SHP77 treated with DMSO at 0.1 percent for 48 hours (cell line): ENCODE measurements at regions not wholly inside any gene's neighbourhood (a gene's known extent, or its start where the extent isn't known, plus 50 kb on each side); places are given as distances from the start of the nearest gene placed in this dataset.
A peak's percentile ranks its signal among the peaks of the same experiment; 100 is the strongest.

Experiments
- DNase-seq: peaks from one replicate; lab custom pipeline; 2025; lab: John Stamatoyannopoulos, UW

DNA sequence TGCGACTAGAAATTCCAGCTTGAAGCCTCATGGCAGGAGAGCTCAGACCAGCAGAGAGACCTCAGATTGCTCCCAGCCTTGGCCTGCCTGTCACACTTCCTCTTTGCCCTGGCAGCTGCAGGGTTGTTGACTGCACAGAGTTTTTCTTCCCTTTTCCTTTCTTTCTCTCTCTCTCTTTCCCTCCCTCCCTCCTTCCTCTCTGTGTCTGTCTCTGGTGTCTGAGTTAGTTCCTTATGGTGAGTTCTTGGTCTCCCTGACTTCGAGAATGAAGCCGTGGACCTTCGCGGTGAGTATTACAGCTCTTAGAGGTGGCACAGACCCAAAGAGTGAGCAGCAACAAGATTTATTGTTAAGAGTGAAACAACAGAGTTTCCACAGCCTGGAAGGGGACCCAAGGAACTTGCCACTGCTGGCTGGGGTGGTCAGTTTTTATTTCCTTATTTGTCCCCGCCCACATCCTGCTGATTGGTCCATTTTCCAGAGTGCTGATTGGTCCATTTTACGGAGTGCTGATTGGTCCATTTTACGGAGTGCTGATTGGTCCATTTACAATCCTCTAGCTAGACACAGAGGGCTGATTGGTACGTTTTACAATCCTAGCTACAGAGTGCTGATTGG is 266.3 kb downstream of the RPS24 start:
- DNase-seq = no peak

DNA sequence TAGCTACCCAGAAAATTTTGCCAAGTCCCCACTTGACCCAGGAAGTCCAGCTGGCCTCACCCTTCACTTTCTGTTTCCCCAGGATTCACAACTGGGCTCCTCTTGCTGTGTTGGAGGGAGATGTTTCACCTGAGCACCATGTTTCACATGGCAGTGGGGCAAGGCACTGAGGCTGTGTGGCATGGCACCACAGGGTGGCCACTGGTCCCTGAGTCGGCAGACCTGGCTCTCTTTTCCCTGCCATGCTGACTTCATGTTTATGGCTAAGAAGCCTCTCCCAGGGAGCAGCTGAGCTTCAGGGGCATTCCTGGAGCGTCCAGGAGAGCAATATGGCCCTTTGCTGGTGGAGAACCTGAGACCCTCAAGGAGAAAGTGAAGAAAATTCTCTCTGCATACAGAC is 266.9 kb downstream of the RPS24 start:
- no peak for DNase-seq

DNA sequence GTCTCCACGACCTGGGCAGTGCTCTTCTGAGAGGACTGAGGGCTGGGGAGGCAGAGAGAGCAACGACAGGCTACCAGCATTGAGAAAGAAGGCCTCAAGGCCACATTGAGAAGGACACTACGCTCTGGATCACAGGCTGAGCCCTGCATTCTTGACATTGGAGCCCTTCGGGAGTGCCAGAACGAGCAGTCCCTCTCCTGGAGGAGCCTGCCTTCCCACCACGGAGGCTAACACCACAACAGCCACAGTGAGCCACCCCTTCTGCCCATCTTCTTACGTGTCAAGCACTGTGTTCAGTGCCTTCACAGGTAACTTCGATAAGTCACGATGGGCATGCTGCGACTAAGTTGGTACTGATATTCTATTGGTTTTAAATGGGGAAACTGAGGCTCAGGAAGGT is 267.8 kb downstream of the RPS24 start:
- DNase-seq = no peak

DNA sequence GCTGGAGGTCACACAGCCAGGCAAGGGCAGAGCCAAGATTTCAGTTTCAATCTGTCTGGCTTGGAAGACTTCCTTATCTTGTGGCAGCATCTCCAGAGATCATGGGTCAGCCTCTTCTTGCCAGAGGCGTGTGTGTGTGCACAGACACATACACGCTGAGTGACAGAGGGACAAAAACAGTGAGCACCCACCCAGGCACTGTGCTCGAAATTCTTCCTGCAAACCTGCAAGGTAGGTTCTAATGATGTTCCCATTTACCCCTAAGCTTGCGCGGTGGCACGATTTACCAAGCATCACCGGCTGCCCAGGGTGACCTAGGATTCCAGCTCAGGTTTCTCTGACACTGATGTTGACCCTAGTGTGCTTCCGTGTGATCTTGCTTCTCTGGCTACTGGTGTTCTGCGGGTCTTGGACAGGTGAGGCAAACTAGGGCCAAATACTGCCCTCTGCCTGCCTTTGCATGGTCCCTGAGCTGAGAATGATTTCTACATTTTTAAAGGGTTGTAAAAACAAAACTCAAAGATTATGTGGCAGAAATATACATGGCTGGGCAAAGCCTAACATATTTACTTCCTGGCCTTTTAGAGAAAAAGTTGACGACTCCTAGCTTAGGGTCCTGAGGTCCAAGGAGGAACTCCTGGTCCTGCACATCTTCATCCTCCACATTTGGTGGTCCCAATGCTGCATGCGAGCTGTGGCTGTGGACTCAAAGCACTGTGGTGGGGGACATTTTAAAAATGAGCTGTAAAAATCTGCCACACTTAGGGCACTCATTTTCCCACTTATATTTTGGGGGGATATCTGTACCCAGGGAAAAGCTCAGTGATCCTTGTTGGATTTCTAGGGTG is 268.5 kb downstream of the RPS24 start:
- DNase-seq = no peak

DNA sequence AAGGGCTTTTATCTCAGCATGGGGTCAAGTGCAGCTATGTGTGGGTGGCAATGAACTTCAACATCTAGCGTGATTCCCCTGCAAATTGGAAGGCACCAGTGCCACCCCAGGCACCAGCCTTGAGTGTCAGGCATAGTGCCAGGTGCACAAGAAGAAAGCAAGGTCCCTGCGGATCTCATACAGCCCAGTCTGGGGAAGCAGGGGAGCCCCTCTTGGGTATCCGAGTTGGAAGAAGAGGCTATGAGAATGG is 269.0 kb downstream of the RPS24 start:
- DNase-seq = no peak

DNA sequence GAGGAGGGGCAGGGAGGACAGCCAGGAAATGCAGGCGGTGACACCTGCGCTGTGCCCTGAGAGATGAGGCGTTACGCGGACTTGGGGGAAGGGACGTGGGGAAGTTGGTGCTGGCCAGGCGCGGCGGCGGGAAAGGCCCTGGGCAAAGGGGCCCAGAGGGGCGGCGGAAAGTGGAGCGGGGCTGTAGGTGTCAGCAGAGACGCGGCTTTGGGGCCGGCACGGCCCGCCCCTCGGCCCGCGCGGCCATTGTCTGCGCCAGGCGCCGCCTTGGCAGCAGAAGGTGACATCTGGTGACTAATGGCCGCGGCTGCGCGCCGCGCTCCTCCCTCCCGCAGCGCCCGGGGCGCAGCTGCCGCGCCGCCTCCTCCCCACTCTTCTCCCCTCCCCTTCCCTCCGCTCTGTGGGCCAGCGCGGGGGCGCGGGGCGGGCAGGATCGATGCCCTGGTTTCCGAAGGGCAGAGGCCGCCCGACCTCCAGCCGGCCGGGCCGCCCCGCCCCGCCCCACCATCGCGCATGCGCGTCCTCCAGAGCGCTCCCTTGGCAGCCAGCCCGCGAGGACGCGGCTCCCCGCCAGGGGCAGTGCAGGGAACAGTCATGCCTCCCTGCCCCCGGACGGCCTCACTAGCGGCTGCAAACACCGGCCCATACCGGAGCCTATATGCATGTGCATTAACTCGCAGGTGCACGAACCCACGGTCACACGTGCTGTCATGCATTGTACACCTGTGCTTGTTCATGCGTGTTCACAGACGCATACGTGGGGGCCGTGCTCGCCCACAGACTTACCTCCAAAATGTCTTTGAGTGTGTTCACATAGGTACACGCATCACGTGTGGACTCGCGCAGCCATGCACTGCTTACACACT is 269.6 kb downstream of the RPS24 start:
- peak; percentile 45 for DNase-seq

DNA sequence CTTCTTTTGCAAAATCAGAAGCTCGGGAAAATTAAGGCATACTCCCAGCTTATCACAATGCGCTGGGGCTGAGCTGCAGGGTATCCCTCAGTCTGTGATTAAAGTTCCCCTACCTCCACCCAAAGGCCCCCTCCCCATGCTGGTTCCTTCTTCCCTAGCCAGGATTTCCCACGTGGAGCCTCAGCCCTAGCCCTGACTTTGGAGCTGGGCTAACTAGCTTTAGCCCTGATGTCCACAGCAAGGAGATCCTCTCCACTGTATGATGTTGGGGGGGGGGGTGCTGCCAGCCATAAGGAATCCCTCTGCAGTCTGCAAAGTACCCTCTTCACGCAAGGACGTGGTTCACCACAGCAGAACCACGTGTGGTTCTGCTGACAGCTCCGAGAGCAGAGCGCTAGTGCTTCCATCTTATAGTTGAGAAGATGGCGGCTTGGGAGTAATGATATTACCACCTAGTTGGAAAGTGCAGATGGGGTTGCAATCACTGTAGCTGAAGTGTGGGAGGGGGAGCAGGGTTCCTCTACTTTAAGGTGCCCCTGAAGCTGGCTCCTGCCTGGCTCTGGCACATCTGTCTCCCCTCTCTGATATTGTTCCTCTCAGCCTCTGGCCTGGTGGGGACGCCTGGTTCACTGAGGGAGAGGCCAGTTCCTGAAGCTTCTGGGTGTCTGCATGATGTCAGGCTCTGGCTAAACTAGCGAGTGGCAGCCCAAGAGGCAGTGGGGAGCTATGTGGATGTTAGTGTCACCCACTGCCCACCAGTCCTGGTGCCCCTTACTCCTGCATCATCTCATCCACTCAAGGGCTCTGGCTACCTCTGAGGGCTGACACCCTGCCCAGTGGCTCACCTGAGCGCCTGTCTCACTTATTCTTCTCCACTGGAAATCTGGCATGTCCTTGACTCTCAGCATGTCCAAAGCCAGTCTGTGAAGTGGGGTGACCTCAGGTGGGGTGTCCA is 270.7 kb downstream of the RPS24 start:
- DNase-seq = no peak

DNA sequence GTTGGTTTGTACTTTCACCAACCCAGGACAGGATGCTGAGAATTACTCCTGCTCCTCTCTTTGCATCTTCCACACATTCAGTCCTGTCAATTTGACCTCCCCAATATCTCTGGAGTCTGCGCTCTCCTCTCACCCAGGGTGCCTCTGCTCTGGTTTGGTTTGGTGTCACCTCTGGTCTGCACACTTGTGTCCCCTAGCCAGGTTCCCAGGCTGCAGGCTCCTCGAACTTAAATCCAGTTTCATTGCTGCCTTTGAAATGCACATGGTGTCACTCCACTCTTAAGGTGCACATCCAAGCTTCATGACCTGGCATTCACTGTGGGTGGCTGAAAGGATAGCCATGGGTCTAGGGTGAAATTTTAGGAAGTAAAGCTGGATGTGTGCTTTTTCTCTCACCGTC is 271.6 kb downstream of the RPS24 start:
- DNase-seq = no peak

DNA sequence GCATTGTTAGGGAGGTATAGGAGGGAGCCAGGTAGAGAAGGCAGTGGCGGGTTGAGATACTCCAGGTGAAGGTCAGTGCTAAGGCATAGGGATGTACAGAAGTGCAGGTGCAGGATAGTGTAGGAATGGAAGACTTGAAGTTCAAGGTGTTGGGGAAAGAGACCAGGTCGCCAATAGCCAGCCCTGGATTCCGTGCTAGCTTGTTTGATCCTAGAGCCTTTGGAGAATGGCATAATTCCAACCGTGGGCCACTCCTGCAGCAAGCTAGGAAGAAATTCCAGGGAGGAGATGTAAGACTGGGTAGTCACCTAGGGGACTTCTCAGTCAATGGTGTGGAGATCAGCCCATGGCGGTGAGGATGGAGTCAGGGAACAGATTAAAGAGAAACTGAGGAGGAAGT is 272.7 kb downstream of the RPS24 start:
- DNase-seq = no peak

DNA sequence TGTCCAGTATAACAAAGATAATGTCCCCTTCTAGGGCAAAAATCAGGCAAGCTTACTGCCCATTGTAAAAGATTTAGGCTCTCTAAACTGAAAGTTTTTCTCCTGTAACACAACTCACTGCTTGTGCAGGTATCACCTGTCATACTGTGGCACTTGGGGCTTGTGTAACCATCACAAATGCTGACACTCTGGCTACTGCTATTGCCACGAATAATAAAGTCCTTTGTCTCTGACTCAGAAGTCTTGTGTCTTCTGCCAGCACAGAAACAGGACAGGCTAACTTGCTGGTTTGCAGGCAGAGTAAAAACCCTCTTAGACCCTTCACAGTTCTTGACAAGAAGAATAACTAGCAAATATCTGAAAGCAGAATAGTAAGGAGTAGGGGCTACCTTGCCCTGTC is 273.9 kb downstream of the RPS24 start:
- DNase-seq = no peak

DNA sequence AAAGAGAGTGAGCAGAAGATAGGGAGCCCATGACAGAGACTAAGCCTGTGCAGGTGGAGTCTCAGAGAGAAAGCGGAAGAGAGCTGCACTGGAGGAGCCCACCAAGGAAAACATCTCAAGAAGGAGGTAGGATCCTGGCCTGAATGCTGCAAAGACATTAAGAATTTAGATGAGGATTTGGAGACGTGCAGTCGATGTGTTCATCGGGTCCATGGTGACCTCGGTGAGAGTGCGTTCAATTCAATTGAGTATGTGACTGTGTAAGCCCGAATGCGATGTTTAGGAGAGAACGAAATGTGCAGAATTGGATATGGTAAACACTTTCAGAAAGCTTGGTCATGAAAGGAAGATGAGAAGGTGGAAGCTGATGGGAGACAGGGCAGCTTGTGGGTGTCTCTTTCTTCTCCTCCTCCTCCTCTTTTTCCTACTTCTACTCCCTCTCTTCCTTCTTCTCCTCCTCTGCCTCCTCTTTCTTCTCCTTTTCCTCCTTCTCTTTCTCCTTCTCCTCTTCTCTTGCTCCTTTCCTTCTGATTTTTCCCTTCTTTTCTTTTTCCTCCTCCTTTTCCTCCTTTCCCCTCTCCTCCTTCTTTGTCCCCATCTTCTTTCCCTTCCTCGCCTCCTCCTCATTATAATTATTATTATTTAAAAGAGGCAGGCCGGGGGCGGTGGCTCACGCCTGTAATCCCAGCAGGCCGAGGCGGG is 276.0 kb downstream of the RPS24 start:
- DNase-seq = no peak

DNA sequence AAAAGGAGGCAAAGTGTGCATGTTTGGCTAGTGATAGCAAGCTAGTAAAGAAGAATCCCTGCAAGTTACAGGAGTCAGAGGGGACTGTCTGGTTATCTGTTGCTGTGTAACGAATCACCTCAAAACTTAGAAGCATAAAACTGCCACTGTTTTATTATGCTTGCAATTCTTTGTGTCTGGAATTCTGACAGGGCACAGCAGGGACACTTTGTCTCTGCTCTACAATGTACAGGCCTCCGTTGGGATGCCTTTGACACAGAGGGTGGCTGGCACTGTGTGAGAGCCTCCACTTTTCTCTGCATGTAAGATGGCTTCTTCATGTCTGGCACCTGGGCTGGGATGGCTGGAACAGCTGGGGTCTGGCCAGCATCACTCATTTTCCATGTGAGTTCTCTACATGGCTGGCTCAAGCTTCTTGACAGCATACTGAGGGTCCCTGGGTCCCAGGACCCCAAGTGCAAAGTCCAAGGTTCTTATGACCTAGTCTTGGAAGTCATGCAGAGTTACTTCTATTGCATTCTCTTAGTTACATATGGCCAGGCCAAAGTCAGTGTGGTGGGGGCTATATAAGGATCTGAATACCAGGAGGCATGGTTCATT is 276.9 kb downstream of the RPS24 start:
- DNase-seq = no peak

DNA sequence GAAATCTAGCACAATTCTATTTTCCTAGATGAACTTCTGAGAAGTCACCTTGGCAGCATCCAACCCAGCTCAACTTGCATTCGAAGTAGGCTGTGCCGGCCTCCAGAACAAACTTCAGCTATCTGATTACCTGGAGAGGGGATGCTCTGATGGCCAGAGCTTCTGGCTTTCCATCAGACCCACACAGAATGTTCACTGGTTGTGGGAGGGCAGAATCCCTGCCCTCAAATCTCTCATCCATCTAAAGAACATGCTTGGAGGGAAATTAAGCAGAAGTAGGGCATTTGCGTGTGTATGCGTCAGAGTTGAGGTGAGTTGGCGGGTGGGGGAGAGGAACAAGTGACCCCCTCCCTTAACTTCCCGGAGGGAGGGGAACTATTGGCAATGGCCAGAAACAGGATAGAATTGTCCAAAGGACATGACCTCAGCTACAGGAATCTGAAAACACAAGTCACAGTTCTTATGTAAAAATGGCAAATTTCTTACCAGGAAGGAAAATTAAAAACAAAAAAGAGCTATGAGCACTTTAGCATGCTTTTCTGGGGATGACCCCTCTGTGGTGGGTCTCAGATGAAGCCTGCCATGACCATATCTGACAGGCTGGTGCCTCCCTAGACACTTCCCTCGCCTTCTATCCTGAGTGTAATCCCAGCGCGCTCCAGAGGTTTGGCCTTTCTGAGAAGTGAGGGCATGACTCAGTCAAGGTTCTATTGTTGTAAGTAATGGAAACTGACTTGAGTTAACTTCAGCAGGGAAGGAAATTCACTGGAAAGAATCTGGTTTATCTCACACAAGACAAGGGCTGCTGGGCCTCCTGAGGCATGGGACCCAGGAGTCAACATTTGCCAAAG is 278.8 kb downstream of the RPS24 start:
- DNase-seq = no peak

DNA sequence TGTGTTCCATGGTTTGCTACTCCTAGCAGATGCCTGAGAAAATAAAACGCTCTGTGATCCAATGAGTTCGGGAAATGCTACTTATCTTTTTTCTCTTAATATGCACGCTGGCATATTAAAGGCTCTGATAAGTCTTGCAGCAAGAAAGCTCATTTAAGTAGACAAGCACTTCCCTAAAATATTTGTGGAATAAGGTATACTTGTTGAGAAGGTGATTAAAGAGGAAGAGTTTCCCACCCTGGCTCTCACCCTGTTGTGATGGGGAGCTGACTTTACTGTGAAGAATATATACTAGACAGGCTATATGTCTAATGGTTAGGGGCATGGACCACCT is 279.4 kb downstream of the RPS24 start:
- no peak for DNase-seq

DNA sequence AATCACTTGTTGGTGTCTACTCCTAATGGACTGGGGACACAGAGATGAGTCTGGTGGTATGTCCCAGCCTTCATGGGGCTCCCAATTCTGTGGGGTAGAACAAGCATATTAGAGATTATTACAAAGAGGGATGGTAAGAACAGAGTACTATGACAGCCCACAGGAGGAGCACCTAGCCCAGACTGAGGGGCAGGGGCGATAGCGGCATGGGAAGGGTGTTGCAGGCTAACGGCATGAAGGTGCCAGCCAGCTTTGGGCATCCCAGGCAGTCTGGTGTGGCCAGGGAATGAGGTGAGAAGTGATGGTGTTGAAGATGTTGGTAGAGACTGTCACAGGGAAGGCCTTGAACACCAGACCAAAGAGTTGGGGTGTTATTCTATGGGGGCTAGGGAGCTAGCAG is 280.0 kb downstream of the RPS24 start:
- no peak for DNase-seq

DNA sequence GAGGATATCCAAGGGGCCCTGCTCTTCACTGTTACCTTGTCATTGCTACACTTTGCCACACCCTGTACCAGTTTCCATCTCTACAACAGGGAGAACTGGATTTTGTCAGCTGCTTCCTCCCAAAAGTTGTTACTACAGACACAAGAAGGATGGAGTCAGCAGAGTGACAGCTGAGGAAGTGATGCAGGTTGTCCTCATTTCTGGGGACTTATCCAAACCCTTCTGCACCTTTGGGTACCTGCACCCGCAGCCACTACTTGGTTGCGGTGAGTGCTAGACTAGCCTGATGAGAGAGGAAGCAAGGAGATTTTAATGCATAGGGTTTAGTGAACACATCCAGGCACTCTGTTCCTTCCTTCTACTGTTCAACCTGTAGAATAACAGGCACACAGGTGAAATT is 281.0 kb downstream of the RPS24 start:
- no peak for DNase-seq

DNA sequence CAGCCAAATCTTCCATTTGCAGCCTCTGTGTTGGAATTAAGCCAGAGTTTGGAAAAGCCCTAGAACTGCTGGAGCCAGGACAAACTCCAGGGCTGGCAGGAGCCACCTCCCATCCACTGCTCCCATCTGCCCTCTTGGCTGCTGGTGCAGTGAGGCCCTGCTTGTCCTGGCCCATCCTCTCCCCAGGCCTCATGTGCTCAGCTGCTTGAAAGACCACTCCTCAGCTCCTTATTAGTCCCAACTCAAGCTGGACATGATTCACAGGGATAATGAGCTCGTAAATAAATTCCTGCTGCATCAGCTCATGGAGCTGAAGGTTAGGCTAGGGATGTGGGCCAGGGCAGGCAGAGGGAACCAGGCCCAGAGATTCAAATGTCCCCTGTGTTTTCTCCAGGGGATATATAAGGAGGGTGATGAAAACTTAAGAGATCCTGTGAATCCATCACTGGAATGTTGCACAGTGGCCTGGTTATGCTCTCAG is 282.8 kb downstream of the RPS24 start:
- no peak for DNase-seq

DNA sequence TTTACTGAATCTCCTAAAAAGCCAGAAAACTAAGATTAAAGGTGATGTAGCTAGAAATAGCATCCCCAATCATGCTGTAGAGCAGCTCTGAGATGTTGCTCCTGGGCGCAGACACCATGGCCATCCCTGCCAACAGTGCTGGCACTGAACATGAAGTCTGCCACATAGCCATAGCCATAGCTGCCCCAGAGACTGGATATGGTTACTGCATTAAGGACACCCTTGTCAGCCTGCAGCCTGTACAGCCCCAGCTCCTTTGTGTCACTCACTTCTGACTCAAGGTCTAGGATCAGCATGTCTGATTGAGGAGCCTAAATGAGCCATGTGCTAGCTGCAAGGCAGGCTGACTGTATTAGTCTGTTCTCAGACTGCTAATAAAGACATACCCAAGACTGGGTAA is 284.6 kb downstream of the RPS24 start:
- DNase-seq = no peak

DNA sequence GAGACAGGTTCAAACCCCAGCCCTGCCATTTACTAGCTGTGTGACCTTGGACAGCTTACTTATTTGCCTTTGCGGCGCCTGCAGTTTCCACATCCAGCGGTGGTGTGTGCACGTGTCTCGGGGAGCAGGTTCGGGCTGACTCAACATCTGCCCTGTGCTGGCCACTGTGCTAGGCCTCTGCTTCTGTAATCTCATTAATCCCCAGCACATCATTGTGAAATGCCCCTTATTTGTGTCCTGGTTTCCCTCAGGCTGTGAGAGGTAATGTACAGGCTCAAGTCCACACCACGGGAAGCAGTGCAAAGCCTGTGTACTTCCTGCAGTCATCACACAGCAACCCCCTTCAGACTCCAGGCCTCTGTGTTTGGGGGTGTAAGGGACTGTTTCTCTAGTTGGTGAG is 285.7 kb downstream of the RPS24 start:
- DNase-seq = no peak

DNA sequence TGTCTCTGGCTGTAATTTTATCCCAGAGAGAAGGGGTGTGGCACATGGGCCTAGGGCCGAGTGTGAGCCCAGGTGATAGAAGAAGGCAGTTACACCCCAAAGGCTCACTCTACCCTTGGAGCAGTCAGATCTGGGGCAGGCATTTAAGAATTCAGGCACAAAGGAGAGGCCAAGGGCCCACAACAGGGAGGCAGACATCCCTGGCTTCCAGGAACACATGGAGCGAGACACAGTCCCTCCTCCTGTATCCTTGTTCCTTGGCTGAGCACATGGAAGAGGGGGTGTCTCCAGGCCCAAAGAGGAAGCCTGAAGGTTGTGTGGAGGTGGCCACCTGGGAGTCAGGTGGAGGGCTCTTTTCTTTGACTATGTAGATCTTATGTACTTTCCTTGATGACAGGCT is 286.2 kb downstream of the RPS24 start:
- DNase-seq = no peak
